ENCODE measurements at regions not wholly inside any gene's neighbourhood (a gene's known extent, or its start where the extent isn't known, plus 50 kb on each side); places are given as distances from the start of the nearest gene placed in this dataset.

GRCh38 chr1:208691012-208691411 lies 446.8 kb upstream of the PLXNA2 start:
- TF ChIP-seq, protein P1, sequence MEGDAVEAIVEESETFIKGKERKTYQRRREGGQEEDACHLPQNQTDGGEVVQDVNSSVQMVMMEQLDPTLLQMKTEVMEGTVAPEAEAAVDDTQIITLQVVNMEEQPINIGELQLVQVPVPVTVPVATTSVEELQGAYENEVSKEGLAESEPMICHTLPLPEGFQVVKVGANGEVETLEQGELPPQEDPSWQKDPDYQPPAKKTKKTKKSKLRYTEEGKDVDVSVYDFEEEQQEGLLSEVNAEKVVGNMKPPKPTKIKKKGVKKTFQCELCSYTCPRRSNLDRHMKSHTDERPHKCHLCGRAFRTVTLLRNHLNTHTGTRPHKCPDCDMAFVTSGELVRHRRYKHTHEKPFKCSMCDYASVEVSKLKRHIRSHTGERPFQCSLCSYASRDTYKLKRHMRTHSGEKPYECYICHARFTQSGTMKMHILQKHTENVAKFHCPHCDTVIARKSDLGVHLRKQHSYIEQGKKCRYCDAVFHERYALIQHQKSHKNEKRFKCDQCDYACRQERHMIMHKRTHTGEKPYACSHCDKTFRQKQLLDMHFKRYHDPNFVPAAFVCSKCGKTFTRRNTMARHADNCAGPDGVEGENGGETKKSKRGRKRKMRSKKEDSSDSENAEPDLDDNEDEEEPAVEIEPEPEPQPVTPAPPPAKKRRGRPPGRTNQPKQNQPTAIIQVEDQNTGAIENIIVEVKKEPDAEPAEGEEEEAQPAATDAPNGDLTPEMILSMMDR (IDR thresholded peaks at IDR 0.05; ENCODE audit: control insufficient read depth, insufficient read depth, low read depth, low read length, missing control alignments): no peak

DNA sequence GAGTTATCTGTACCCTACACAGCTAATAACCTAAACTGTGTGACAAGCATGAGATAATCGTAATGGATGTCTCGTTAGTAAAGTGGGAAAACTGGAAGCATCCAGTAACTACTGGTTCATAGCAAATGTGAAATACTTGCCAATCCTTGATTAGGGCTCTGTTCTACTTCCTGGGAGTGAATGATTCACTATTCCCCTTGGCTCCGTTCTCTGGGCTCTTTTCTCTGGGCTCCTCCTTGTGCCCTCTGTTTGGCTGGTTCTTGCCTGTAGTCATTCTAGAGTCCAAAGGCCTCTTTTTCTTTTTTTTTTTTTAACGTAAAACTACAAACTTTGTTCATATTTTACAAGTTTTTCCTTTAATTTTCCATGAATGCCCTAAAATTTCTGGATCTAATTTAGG lies 465.8 kb upstream of the PLXNA2 start:
- no peak for DNase-seq (ENCODE audit: low read depth)
- TF ChIP-seq, protein P1 (IDR thresholded peaks at IDR 0.05; ENCODE audit: control insufficient read depth, insufficient read depth, low read depth, low read length, missing control alignments): no peak
- no peak overlapping the region for H3K4me3 ChIP-seq (ENCODE audit: control insufficient read depth, low read depth, low read length)

More at GRCh38 chr1:208691012-208691411, 446.8 kb upstream of the PLXNA2 start:
- no peak for DNase-seq (ENCODE audit: low read depth)
- H3K4me3 ChIP-seq (ENCODE audit: control insufficient read depth, low read depth, low read length): no peak overlapping the region

- H3K4me3 ChIP-seq (ENCODE audit: control insufficient read depth, low read depth, low read length): no peak overlapping the region
- no peak for DNase-seq (ENCODE audit: low read depth)
- TF ChIP-seq, protein P1 (IDR thresholded peaks at IDR 0.05; ENCODE audit: control insufficient read depth, insufficient read depth, low read depth, low read length, missing control alignments): no peak
Observed at GRCh38 chr1:208714323-208714722, 470.1 kb upstream of the PLXNA2 start.

DNA sequence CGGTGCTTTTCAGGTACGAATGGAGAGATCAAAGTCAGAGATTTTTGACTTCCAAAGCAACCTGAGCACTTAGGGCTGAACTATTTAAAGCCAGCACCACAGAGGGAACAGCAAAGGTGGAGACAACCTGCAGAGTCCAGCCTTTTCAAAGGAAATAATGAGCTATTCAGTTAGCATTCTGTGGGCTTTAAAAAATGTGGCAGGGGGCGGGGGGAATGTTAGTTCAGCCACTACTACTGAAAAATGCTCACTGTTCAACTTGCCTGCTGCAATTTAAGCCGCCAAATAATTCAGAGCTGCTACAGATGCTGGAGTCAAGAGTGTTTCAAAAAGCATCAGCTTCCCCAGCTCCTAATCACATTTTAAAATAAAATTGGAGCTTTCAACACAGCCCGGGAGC lies 473.3 kb upstream of the PLXNA2 start:
- H3K4me3 ChIP-seq (ENCODE audit: control insufficient read depth, low read depth, low read length): no peak overlapping the region
- DNase-seq (ENCODE audit: low read depth): no peak
- TF ChIP-seq, protein P1 (IDR thresholded peaks at IDR 0.05; ENCODE audit: control insufficient read depth, insufficient read depth, low read depth, low read length, missing control alignments): no peak

- DNase-seq (ENCODE audit: low read depth): no peak
- no peak overlapping the region for H3K4me3 ChIP-seq (ENCODE audit: control insufficient read depth, low read depth, low read length)
- TF ChIP-seq, protein P1 (IDR thresholded peaks at IDR 0.05; ENCODE audit: control insufficient read depth, insufficient read depth, low read depth, low read length, missing control alignments): no peak
Observed at GRCh38 chr1:208722592-208722991, 478.4 kb upstream of the PLXNA2 start.

GRCh38 chr1:208724079-208724478 lies 479.9 kb upstream of the PLXNA2 start:
- no peak for DNase-seq (ENCODE audit: low read depth)
- no peak overlapping the region for H3K4me3 ChIP-seq (ENCODE audit: control insufficient read depth, low read depth, low read length)
- TF ChIP-seq, protein P1 (IDR thresholded peaks at IDR 0.05; ENCODE audit: control insufficient read depth, insufficient read depth, low read depth, low read length, missing control alignments): no peak

- H3K4me3 ChIP-seq (ENCODE audit: control insufficient read depth, low read depth, low read length): no peak overlapping the region
- DNase-seq (ENCODE audit: low read depth): no peak
- TF ChIP-seq, protein P1 (IDR thresholded peaks at IDR 0.05; ENCODE audit: control insufficient read depth, insufficient read depth, low read depth, low read length, missing control alignments): no peak
Observed at GRCh38 chr1:208728815-208729214, 484.6 kb upstream of the PLXNA2 start.

Data from AG09309 (cell line).